NCI-H524 (cell line): ENCODE measurements at regions not wholly inside any gene's neighbourhood (a gene's known extent, or its start where the extent isn't known, plus 50 kb on each side); places are given as distances from the start of the nearest gene placed in this dataset.
"Not testable (repeated sequence)": the region's sequence is repeated elsewhere in the genome, so short reads cannot be mapped to it uniquely, and the experiment has no call there.

ENCODE experiments used
- DNase-seq, 2 experiments: peaks; one replicate each; lab custom pipeline; 2025; lab: John Stamatoyannopoulos, UW

DNA sequence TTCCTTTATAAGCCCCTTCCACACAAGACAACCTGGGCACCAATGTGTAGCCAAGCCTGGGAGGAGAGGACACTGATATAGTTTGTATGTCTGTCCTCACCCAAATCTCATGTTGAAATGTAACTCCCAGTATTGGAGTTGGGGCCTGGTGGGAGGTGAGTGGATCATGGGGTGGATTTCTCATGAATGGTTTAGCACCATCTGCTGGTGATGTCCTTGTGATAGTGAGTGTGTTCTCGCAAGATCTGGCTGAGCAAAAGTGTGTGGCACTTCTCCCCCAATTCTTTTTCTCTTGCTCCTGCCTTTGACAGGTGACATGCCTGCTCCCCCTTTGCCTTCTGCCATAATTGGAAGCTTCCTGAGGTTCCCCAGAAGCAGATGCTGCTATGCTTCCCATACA, 135.8 kb downstream of the USP31 start:
- DNase-seq, result peak in 1 of 2 experiments; percentile 13

DNA sequence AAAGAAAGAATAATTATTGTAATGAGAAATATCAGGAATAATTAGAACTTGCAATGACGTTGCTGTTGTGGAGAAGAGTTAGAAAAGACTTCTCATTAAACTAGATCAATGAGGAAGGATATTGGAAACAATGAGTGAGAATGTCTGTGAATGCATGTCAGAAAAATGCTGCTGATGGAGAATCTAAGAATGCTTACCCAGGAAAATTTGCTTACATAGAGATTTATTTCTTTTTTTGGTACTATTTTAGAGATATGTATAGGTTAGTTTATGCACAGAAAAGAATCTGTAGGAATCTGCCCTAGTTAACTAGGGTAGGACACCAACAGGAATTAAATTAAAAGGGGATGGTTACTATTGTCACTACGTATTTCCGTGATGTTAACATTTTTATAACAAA, 140.2 kb downstream of the USP31 start:
- DNase-seq, result no peak

DNA sequence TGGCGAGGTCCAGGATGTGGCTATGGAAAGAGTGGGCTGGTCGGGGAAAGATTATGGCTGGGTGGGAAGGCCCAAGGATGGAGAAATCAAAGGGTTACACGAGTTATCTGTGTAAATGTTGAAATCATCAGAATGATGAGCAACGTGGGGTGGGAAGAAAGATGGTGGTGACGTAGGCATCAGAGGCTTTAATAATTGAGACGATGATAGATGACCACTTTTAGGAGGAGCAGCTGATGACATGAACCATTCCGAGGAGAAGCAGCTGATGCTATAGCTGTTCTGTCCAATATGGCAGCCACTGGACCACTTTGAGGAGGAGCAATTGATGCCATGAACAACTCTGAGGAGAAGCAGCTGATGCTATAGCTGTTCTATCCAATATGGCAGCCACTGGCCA, 141.2 kb downstream of the USP31 start:
- no peak for DNase-seq

DNA sequence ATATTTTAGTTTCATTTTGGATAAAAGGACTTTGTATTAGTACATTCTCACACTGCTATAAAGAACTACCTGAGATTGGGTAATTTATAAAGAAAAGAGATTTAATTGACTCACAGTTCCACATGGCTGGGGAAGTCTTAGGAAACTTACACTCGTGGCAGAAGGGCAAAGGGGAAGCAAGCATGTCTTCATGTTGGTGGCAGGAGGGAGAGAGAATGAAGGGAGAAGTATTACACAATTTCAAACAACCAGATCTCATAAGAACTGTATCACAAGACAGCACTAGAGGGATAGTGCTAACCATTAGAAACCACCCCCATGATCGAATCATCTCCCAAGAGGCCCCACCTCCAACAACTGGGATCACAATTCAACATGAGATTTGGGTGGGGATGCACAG, 142.9 kb downstream of the USP31 start:
- no peak for DNase-seq

DNA sequence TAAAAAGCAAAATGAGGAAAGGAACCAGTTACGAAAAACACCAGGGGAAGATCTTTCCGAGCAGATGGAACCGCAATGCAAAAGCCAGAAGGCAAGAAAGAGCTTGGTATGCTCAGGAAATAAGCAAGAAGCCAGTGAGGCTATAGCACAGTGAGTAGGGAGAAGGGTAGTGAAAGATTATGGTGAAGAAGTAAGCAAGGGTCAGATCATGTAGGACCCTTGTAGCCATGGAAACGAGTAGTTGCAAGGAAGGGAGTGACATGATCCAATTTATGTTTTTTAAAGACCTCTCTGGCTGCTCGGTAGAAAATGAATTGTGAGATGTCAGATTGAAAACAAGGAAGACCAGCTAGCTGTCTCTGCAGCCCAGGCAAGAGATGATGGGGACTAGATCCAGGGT, 143.3 kb downstream of the USP31 start:
- DNase-seq, result no peak

DNA sequence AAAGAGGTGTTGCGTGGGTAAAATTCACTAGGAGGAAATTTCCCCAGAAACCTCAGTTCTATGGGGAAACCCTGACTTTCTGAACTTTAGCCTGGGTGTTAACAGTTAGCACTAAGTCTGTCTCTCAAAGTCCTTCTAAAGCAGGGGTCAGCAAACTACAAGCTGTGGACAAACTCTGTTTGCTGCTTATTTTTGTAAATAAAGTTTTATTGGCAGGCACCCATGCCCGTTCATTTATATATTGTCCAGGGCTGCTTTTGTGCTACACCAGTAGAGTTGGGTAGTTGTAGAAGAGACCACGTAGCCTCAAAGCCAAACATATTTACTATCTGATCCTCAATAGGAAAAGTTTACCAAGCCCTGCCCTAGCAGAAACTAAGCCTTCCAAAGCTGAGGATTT, 159.7 kb downstream of the USP31 start:
- DNase-seq, result no peak

DNA sequence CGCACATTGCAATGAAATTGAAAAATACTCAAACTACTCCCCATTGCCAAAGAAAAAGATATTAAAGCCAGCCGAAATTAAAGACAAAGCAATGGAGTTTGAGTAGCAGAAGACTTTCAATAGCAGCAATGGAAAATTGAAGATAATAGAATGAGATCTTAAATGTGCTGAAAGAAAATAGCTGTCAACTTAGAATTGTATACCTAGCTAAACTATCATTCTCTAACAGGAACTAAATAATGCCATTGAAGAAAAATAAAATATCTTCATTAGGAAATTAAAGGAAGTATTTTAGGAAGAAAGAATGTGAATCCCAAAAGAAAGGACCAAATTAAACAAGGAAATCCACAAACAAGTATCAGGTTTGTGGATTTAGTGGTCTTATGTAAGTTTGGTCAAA, 165.6 kb downstream of the USP31 start:
- no peak for DNase-seq

DNA sequence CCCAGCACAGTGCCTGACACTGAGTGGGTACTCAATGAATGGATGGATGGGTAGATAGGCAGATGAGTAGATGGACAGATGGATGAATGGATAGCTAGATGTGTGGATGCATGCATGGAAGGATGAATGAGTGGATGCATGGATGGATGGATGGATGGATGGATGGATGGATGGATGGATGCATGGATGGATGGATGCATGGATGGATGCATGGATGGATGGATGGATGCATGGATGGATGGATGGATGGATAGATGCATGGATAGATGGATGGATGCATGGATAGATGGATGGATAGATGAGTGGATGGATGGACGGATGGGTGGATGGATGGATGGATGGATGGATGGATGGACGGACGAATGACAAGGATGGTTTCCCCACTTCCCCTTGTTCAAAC, 166.6 kb downstream of the HS3ST2 start:
- DNase-seq, result not testable (repeated sequence)

DNA sequence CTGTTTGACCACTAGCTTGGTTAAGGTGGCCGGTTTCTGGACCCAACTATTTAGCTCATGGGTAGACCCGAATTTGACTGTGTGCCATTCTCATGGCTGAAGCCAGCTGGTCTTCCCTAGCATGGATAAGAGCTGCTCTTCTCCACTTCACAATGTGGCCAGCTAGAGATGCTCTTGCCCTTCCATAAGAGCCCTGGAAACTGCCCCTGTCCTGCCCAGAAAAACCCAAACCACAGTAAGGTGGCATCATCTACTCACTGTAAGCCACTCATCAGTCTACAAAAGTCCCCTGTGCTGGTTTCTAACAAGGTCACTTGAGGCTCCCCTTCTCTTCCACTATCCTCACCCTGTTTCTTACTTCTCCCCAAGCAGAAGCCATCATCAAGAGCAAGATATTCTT, 165.1 kb downstream of the HS3ST2 start:
- DNase-seq, result no peak

DNA sequence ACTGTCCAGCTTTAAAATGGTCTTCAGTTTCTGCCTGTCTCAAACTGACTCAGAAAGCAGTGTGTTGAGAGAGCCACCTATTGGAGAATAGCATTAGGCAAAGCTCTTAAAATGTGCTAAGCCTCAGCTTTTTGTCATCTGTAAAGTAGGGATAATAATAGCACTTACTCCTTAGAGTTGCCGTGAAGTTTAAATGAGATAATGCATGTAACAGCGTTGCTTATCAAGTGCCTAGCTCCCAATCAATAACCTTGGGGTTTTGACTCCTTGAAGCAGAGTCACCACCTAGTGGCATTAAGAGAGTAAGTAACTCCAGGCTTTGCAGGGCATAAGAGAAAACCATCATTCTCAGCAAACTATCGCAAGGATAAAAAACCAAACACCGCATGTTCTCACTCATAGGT, 163.3 kb downstream of the HS3ST2 start:
- peak in 1 of 2 experiments; percentile 4 for DNase-seq

DNA sequence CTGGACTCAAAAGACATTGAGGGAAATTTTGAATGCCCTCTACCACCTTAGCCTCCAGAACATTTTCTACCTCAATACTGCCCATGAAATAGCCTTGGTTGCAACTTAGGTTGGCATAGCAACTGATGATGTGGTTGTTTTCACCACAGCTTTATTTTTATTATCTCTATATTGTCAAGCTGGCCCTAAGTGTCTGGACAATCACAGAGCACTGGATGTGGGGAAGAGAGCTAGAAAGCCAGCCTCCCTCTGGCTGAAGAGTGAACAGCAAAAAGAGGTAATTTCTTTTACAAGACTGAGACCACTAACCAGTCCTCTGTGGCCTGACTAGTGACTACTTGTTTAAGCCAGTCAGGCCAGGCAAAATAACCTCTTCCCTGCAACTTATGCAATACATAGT, 159.6 kb downstream of the HS3ST2 start:
- no peak for DNase-seq

DNA sequence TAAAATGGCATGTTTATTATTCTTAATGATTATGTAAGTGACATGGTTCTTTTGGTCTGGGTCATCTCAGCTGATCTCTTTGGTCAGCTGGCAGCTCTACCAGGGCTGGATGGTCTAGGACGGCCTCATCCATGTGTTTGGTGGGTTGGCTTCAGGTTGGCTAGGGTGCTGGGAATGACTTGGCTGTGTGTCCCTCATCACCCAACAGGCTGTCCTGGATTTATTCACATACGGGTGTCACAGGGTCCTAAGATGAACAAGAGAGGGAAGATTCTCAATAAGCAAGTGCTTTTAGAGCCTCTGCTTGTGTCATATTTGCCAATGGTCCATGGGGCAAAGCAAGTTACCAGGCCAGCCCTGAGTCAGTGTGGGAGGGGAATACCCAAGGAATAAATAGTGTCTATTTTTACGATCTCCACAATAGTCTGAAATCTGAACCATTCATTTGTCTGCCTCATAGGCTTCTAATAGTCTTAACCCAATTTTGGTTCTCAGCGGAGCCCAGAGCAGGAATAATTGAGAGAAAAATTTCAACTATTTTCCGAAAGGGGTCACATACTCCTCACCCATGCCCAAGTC, 157.5 kb downstream of the HS3ST2 start:
- no peak for DNase-seq

DNA sequence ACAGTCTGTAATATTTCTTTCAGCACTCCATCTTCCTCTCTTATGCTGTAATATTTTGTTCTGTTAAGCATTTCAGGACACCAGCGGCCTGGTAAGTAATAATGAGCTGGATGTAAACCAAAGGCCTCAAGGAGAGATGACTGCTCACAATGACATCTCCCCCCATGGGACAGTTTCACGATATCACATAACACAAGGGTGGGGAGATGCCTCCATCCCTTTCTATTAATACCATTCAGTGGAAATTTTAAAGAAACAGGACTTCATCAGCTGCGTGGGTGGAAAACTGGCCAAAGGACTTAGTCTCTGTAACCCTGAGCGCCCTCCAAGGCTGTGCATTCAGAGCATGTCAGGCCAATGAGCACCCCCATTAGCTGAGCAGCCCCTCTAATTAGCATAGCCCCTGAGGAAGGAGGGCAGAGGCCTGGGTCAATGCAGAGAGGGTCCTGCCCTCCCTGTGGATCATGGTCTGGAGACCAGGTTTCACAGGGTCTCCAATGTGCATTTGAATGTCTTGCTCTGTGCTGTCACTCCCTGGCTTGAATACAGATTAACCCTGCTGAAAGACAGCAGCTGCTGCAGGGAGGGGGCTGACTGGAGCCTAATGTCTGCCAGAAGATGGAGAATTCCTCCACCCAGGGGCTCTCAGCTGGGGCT, 156.4 kb downstream of the HS3ST2 start:
- no peak for DNase-seq

DNA sequence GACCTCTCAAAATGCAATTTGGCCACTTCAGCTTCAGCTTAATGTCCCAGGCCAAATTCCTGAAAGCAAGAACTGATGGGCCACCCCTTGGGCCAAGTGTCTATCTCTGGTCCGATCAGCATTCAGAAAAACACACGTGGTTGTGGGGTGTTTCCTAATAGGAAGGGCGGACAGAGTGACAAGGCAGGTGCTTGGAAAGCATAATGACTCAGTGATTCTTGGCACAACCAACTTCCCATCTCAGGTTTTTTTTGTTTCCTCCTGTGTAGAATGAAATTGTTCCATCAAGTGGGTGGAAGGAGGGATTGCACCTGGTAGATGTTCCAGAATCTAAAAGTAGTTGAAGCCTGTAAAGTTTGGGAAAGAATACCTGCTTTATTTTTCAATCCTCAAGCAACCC, 155.6 kb downstream of the HS3ST2 start:
- DNase-seq, result no peak

DNA sequence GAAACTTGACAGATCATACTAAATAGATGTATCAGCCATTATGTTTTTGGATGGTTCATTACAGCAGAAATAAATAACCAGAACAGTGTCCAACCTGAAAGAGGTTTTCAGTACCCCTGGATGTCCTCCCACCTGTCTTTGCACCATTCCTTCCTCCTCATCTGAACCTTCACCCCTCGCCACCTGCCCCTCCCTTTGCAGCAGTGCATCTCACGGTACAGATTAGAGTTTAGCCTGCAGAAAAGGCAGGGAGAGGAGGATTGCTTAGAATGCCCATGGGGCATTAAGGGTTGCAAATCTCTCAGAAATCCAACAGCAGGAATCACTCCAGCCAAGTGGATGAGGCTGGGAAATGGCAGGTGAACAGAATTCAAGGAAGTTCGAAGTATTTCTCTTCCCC, 155.0 kb downstream of the HS3ST2 start:
- DNase-seq, result no peak

DNA sequence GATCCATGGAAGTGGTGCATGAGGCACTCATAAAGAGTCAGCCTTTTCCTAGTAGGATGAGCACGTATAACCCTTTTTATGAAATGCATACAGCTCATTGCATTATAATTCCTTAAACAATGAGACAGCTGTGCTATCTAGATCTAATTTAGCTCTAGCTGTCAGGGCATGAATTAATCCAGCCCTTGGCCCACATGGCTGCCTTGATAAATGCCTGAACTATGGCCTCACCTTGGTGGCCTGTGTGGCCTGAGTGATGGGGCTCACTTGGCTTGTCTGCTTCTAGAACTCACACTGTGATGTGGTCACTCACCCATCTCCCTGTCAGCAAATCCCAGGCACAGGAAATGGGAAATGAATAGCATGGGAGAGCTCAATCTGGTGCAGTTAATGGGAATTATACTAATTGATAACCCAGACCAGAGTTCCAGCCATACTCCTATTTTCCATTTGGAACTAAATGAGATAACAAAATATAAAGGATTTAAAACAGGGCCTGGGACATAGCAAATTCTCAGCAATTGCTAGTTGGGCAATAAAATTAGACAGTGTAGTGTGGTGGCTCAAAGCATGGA, 153.6 kb downstream of the HS3ST2 start:
- DNase-seq, result no peak
